ENCODE measurements at regions not wholly inside any gene's neighbourhood (a gene's known extent, or its start where the extent isn't known, plus 50 kb on each side); places are given as distances from the start of the nearest gene placed in this dataset.
"Not testable (repeated sequence)": the region's sequence is repeated elsewhere in the genome, so short reads cannot be mapped to it uniquely, and the experiment has no call there.

DNA sequence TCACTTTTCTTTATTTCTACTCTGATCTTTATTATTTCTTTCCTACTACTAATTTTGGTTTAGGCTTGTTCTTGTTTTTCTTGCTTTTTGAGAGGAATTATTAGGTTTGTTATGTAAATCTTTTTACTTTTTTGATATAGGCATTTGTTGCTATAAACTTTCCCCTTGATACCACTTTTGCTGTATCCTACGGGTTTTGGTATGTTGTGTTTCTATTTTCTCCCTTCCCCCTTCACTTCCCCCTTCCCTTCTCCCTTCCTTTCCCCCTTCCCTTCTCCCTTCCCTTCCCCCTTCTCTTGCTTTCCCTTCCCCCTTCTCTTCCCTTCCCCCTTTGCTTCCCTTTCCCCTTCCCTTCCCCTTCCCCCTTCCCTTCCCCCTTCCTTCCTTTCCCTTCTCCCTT is 529.6 kb downstream of the RAB38 start:
- no peak for DNase-seq (ENCODE audit: low read depth in 2 of 2)

DNA sequence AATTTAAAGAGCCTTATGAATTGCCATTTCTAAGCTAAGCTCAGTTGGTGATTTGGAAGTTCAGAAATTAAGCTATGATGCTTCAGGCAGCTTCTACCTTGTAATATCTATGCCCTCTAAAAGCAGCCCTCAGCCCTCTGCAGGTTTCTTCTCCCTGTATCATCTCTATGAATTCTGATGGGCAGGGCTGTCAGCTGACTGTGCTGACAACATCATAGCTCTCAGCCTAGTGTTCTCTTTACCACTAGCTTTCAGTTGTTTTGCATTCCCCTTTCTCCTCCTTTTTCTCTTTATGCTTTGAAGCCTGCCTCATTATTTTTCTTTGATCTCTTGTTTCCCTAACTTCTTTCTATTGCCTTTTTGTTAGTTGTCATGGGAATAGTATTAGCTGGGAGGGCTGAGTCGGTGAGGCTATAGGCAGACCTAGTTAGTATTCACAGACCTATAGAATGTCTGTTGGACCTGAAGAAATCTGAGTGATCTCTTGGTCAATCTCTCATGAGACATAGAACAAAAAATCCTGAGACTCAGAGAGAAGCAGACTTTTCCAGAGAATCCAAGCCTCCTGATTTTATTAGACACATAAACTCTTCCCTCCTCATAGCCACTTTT is 535.4 kb downstream of the RAB38 start:
- no peak for DNase-seq (ENCODE audit: low read depth in 2 of 2)

DNA sequence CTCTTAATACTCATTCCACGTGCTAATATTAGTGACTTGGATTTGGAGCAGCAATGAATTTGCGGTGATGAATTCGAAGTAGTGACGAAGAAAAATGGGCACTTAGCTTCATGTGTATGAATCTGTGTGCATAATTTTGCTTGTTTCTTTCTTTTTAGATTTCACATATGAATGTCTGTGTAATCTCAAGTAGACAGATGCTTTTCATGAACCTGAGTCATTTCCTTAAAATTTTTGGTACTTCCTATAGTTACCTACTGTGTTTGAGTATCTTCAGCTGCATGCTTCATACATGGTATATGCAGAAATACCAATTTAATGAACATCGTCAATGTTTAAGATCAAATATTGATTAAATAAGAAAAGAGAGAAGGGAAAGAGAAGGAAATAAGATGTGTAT is 540.2 kb downstream of the RAB38 start:
- no peak for DNase-seq (ENCODE audit: low read depth in 2 of 2)

DNA sequence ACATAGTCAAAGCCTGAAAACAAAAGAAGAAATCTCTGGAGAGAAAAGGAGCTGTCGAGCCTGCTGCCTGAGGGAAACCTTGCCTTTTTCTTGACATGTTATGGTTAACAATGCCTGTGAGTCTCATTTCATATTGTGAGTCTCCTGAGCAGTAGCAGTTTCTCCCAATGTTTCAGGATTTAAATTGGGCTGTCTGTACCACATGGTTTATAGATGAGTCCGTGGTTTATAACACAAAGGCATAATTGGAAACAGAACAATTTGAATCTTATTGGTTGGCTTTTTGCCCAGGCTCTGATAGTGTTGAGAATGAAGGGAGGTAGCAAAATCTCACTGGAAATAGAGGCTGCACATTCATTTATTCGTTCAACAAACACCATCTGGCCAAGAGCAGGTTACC is 540.9 kb downstream of the RAB38 start:
- no peak for DNase-seq (ENCODE audit: low read depth in 2 of 2)

DNA sequence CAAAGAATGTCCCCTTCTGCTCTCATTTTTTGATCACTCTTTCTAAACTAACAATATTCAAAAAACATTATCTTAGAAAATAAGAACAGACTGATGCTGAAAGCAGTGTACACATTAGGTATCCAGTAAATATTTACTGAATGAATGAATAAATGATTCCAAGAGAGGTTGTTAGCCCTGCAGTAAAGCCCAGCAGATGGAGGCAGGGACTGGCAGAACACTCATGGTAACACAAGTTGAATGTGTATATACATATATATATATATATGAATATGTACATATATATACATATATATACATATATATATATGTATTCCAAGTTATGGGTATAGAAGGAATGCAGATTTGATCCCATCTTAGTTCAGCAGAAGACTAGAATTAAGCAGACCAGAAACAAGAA is 546.3 kb downstream of the RAB38 start:
- DNase-seq (ENCODE audit: low read depth in 2 of 2): no peak

DNA sequence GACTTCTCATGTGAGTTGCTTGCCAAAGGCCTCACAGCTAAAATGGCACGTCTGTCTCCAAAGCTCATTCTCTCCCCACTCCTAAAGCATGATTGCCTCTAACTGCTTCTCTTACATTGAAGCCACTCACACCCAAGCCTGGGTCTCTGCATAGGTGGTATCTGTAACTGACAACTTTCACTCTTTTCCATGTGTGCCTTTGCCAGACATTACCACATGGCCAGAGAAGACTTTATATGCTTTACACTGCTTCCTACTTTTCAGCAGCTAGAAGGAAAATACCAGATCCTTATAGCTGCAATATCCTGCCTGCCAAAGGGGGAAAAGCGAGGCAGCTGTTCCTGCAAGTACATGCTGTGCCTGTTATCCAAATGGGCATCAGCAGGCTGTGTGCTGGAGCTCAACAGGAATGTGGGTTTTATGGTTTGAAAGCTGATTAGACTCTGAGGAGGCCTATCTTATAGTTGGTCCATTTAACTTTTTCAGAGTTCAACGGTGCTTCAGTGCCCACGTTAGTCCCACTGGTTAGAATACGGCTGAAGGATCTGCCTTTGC is 547.1 kb downstream of the RAB38 start:
- DNase-seq (ENCODE audit: low read depth in 2 of 2): no peak

DNA sequence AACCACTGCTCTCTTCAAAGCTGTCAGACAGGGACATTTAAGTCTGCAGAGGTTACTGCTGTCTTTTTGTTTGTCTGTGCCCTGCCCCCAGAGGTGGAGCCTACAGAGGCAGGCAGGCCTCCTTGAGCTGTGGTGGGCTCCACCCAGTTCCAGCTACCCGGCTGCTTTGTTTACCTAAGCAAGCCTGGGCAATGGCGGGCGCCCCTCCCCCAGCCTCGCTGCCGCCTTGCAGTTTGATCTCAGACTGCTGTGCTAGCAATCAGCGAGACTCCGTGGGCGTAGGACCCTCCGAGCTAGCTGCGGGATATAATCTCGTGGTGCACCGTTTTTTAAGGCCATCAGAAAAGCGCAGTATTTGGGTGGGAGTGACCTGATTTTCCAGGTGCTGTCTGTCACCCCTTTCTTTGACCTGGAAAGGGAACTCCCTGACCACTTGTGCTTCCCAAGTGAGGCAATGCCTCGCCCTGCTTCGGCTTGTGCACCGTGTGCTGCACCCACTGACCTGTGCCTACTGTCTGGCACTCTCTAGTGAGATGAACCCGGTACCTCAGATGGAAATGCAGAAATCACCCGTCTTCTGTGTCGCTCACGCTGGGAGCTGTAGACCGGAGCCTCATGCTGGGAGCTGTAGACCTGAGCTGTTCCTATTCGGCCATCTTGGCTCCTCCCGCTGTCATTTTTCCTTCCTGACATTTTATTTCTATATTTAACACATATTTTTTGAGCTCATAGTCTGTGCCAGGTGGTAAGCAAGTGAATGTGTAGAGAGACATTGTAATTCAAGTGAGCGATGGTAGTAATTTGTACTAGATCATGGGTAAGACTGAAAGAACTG is 551.5 kb downstream of the RAB38 start:
- DNase-seq (ENCODE audit: low read depth in 2 of 2): not testable (repeated sequence)

DNA sequence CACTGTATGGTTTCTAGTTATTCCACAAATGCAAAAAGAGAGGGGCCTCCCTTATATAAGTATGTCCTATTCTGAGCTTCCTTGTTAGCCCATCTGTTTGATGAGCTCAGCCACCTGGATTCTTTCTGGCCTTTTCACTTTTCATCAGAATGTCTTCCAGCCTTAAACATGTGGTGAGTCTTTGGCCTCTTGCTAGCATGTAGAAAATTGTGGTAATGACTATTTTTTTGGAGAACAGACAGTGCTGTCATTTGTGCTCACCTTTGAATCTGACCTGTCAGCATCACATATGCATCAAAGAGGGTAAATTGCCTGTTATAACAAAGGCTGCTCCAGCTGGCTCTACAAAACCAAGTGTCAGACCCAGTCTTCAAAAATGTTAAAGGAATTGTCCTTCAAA is 558.7 kb downstream of the RAB38 start:
- no peak for DNase-seq (ENCODE audit: low read depth in 2 of 2)

DNA sequence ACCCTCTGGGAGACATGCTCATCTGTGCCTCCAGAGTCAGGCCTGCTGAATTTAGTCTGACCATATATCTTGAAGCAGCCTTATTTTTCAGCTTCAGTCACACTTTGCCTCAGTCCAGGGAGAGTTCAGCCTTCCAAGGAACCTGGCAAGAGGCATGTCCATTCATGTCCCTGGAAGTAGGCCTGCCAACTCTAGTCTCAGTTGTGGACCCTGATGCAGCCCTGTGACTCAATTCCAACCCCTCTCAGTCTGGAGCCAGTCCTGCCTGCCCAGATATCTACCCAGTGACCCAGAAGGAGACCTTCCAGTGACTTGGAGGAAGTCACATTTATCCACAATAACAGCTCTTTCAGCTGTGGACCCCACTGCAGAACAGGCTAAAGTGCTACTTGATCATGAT is 566.6 kb downstream of the TMEM135 start:
- DNase-seq (ENCODE audit: low read depth in 2 of 2): no peak

DNA sequence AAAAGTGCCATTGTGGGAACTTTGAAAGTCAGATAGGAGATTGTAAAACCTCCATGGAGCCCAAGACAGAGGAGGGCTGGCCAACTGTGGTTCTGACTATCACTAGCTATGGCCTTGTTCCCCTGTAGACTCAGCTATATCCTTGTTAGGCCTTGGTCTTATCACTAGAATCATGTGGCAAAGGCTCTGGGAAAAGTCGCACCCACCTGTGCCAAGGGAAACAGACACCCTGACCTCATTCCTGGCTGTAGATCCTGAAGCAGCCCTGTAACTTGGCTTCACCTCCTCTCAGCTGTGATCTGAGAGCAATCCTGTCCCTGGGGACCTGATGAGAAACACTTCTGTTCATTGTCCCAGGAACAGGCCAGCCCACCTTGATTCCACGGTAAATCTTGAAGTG is 566.2 kb downstream of the TMEM135 start:
- no peak for DNase-seq (ENCODE audit: low read depth in 2 of 2)

DNA sequence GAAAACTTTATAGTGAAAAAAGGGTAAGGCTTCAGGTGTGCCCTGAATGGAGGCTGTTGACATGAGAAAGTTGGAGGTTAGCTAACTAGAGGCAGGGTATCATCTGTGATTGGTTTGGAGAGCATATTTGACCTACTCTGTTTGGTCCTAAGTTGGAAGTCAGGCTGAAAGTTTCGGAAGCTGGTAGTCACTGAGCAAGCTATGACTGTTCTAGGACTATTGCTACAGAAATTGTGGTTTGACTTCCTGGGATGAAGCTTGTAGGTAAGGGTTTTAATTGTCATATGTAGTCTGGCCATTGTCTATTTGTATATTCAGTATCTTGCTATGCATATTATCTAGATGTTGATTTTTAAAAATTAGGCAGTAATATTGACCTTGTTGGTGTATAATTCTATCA is 565.0 kb downstream of the TMEM135 start:
- DNase-seq (ENCODE audit: low read depth in 2 of 2): no peak

DNA sequence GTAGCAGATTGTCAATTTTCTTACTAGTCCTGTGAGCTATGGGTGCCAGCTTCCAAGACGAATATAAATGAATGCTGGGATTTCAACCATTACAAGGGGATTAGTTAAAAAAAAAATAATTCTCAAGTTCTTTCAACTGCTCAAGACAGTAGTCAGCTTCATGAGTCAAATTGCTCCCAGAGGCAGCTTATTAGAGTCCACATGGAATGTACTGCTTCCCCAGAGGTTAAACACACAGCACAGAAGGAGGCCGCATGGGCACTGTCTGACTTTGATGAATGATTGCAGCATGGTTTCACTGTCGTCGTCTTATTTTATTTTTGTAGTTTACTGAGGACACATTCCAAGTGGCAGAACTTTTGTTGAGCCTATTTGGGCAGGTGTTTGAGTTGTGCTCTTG is 563.2 kb downstream of the TMEM135 start:
- DNase-seq (ENCODE audit: low read depth in 2 of 2): no peak

DNA sequence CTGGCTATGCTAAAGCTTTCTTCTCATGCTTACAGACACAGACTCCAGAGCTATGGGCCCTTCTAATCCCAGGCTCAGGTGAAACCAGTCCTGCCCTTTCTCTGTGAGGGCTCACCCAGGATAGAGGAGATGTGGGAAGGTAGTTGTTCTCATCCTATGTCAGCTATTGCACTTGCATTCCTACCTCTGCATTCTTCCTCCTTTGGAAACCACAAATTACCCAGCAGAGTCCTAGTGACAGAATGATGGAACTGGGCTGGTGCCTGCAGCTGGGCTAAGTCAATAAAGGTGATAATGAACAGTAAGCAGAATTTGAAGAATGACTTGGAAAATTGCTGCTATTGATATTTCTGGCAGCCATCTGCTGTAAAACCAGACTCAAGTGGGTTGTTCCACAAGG is 560.0 kb downstream of the TMEM135 start:
- DNase-seq (ENCODE audit: low read depth in 2 of 2): no peak

DNA sequence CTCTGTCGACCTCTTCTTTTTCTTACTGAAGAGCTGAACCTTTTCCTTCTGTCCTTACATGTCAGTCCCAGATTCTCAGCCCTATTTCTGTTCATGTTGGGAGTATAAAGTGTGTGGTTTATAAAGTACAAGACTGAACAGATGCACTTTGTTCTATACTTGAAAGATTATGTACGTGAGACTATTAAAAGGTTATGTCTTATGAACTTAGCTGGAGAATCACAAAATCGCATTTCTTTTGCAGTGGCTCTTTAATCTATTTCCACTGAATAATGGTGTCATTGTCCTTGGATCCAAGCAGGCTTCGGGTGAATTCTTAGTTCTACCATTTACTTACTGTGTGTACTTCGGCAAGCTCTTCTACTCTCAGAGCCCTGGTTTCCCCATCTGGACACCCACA is 558.4 kb downstream of the TMEM135 start:
- DNase-seq (ENCODE audit: low read depth in 2 of 2): no peak

DNA sequence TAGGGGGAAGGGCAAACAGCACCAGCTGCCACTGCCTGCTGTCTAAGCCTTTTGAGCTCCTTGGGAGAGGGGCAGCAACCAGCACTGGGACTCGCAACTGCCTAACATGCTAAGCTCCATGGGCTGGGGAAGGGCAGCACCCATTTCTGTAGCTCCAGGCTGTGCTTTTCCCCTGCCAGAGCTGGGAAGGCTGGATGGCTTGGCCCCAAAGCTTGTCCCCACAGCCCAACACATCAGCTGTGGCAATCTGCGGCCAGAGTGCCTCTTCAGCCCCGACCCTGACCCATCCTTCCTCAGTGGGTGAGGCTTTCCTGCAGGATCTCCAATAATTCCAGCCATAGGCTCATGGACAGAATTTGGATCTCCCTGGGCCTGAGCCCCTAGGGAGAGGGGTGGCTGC is 551.3 kb downstream of the TMEM135 start:
- no peak for DNase-seq (ENCODE audit: low read depth in 2 of 2)

DNA sequence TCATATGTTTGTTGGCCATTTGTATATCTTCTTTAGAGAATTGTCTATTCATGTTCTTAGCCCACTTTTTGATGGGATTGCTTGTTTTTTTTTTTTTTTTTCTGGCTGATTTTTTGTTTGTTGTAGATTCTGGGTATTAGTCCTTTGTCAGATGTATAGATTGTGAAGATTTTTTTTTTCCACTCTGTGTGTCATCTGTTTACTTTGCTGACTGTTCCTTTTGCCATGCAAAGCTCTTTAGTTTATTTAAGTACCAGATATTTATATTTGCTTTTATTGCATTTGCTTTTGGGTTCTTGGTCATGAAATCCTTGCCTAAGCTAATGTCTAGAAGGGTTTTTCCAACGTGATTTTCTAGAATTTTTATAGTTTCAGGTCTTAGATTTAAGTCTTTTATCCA is 547.9 kb downstream of the TMEM135 start:
- not testable (repeated sequence) for DNase-seq (ENCODE audit: low read depth in 2 of 2)

DNA sequence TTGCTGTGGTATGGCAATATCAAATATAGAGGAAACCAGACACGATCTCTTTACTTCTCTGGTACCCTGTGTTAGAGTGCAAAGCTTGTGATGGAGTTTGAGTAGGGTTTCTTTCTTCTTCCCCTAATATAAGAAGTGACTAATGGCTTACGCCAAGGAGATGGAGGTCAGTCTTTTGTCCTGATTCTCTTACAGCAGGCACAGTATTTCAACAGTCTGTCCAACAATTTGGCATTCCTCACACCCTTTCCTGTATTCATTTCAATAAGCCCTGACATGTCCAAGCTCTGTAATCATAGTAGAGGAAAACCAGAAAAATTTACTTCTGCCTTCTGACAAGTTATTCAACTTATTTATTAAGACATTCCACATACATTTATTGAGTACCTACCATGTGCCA is 546.2 kb downstream of the TMEM135 start:
- DNase-seq (ENCODE audit: low read depth in 2 of 2): no peak

DNA sequence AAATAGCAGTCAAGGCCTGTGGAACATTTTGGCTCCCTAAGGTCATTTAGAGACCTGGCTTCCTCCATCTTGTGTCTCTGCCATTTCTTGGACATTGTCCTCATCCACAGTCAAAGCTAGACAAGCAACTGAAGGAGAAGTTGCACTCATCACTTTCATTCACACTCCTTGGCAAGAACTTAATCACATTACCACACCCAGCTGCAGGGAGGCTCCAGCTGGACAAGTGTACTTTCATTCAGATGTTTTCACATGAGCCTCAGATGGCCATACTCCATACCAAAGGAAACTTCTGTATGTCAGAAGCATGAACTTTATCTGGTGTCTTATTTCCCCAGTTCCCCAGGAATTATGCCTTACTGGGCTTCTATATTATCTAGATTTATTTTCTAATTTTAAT is 537.4 kb downstream of the TMEM135 start:
- no peak for DNase-seq (ENCODE audit: low read depth in 2 of 2)

DNA sequence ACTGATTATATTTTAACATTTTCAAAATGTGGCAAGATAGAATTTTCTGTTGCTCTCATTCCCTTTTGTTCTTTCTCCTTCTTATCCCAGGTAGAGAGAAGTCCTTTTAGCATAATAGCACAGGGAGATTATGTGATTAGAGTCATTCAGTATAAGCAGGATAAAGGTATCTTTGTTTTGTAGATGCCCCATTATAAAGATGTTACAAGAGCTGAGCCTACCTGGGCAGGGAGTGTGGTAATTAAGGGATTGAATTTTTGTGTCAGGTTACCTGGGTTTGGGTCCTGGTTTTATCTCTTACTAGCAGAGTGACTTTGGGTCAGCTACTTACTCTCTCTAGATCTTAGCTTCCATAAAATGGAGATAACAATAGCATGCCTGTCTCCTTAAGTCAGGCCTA is 536.5 kb downstream of the TMEM135 start:
- no peak for DNase-seq (ENCODE audit: low read depth in 2 of 2)

DNA sequence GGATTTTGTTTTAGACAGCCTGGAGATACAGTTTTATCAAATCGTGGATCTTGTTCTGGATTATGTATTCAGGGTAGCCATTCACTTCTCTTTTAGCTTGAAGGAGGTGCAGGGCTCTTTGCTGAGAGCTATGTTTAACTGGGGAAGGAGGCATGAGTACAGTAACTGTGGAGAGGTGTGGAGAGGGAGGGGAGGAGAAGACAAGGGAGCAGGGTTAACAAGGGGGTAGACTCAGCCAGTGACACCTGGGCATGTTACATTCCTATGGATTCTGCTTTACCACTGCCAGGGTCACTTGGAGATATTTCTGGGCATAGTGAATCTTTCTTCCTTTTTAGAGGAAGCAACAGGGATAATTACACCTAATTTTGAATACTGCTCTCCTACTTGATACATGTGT is 536.0 kb downstream of the TMEM135 start:
- DNase-seq (ENCODE audit: low read depth in 2 of 2): no peak

DNA sequence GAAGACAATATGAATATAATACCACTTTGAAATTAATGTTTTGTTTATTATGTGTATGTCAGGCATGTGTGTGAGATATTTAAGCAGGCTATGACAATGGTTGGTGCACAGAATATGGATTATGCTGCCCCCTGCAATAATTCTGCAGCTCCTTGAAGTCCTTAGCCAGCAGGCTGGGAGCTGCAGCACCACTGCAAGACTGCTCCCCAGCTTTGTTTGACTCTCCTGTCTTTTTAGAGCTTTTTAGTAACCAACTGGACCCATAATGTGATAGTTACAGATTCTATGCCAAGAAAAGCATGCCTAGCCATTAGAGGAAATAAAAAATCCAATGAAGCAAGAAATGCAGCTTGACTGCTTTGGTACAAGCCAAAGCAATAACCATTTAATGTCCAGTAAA is 535.1 kb downstream of the TMEM135 start:
- no peak for DNase-seq (ENCODE audit: low read depth in 2 of 2)

DNA sequence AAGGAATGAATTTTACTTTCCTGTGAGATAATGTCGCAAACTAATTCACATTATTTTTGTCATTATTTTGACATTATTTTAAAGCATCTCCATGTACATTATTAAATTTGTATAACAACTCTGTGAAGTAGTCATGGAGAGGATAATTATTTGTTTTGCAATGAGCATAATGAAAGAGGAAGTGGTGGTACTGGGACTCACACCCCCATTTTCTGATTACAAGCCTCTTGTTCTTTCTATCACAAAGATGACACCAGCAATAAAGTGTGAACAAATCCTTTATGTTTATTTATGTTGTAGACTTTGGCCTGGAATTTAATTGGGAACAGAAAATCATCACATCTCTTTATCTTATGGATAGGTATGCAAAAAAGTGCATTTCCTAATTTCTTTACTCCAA is 522.6 kb downstream of the TMEM135 start:
- no peak for DNase-seq (ENCODE audit: low read depth in 2 of 2)

DNA sequence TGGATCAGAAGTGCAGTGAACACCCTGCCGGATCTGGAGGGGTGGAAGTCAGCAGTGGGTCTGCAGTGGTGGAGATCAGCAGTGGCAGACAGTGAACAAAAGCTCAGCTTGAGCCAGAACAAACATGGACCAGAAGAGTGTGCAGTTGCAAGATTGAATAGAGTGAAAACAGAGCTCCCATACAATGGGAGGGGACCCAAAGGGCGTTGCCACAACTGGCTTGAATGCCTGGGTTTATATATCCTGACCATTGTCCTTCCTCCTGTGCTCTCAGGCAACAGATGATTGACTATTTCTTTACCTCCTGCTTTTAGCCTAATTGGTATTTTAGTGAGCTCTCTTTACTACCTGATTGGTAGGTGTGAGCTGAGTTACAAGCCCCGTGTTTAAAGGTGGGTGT is 522.1 kb downstream of the TMEM135 start:
- not testable (repeated sequence) for DNase-seq (ENCODE audit: low read depth in 2 of 2)
